IPS DF 19.7 (cell line): ENCODE measurements at regions not wholly inside any gene's neighbourhood (a gene's known extent, or its start where the extent isn't known, plus 50 kb on each side); places are given as distances from the start of the nearest gene placed in this dataset.
"Not testable (repeated sequence)": the region's sequence is repeated elsewhere in the genome, so short reads cannot be mapped to it uniquely, and the experiment has no call there.

Experiments used
- DNase-seq: peaks from one replicate; pipeline ENCODE4 v3.0.0-alpha.2; 2013; ENCODE audit warnings: low read depth, low spot score

DNA sequence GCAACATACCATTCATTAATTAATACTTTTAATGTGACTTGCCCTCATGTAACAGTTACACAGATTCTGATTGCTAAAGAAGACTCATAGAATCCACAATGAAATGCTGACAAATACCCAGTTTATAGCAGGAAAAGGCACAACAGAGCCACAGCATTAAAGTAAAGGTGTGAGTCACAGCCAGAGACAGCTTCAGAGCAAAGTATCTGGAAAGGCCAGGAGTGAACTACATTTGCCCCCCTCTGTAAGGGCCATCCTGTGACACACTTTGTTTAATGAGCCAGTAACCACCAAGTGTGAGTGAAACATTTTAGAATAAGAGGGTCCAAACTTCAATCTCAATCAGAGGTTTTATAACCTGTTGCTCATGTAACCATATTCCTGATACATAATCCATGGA is 133.8 kb upstream of the TACR3 start:
- no peak for DNase-seq

DNA sequence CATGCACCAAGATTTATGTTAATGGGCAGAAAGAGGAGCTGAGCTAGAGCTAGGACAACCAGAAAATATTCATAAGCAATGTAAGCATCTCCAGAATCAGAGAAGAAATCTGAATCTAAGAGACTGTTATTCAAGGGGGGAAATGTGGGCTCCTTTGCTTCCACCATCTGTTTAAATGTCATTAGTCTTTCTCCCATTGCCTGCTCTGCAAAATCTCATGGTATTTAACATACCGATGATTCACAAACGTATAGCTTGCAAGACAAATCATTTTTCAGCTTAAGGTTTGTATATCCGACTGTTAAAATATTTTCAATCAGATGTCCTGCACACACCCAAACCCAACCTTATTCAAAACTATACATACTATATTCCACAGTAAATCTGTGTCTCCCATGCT is 133.4 kb upstream of the TACR3 start:
- no peak for DNase-seq

DNA sequence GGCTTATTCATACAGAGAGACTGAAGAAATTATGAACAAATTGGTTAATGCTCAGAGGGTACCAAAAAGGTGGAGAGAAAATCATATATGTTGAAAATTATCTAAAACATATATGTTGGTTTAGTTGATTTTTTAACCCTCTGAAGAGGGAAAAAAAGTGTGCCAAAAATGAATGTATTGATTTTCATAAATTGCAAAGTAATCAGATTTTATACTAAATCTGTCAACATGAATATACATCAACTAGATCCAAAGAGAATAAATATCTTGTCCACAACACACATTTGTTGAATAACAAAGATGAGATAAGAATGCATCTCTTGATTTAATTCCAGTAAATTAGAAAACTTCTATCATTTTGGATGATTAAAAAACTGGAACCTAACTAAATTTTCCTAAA is 125.3 kb upstream of the TACR3 start:
- DNase-seq, result no peak

DNA sequence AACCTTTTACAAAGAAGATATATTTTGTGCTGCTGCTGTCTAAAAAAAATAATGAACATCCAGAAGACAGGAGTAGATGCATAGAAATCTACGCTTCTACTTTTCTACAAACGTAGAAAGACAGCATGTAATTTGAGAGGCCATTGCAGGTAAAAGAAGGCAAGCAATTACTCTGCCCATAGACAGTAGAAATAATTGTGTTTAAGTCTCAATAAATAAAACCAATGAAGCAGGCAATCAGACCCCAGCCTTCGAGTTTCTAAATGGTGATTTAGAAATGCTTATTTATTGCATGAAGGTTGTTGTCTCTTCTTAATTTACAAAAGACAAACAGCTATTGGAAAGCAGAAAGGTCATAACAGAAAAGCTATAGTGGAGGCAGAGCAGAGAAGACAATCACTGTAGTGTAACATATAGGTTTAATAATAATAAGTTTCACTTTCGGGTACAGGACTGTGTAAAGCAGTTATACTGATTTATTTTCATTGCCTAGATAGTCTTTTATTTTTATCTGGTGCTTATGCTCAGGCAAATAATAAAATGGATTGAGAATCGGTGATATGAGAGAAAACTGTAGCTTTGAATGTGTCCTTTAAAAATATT is 123.0 kb upstream of the TACR3 start:
- DNase-seq, result no peak

DNA sequence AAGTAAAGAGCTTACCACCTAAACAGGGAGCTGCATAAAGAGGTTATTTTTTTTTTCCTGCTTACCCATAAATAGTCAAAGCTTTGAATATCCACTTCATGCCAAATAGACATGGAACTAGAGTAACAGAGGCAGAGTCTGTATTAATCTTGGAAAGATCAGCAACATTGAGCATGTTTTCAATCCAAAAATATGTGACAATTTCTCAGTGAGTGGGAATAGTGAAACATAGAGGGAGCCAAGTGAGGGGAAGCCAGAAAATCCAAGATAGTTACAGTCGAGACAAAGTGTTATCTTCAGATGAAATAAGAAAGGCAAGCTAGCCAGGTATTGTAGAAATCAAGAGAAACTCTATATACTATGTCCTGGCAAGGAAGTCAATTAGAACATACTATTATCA is 122.3 kb upstream of the TACR3 start:
- DNase-seq, result no peak

DNA sequence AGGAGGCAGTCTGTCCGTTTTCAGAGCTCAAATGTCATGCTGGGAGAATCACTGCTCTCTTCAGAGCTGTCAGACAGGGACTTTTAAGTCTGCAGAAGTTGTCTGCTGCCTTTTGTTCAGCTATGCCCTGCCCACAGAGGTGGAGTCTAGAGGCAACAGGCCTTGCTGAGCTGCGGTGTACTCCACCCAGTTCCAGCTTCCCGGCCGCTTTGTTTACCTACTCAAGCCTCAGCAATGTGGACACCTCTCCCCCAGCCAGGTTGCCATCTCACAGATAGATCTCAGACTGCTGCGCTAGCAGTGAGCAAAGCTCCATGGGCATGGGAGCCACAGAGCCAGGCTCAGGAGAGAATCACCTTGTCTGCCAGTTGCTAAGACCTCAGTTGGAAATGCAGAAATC is 90.5 kb upstream of the TACR3 start:
- DNase-seq, result not testable (repeated sequence)

DNA sequence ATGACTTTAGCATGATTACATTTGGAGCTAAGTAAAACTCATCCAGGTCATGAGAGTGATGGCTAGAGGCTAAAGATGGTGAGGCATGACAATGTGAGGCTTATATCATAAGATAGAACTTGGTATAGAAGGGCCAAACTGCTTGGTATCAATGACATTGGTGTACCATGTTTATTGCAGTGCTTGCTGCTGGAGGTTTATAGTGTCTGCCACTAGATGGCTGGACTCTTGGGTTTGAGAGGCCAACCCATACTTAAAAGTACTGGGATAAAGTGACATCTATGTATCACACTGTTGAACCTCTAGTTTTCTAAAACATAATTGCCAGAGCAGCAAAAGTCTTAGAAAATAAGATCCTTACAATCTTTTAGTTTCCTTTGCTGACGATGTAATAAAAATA is 83.0 kb upstream of the TACR3 start:
- no peak for DNase-seq

DNA sequence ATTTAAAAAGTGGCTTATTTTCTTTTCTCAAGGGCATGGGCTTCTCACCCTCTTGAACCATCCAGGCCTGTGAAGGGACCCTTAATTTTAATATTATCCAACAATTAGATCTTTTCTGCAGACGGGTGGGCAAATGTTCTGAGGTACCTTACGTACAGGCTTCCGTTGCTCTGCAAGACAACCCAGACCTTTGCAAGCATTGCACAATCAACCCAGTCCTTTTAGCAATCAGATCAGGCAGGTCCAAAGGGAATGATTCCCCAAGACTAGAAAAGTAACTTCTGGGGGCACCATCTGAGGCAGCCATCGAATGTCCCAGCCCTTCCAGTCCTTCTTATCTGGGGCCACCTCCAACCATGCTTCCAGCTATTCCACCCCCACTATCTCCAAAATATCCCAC is 67.3 kb upstream of the TACR3 start:
- no peak for DNase-seq

DNA sequence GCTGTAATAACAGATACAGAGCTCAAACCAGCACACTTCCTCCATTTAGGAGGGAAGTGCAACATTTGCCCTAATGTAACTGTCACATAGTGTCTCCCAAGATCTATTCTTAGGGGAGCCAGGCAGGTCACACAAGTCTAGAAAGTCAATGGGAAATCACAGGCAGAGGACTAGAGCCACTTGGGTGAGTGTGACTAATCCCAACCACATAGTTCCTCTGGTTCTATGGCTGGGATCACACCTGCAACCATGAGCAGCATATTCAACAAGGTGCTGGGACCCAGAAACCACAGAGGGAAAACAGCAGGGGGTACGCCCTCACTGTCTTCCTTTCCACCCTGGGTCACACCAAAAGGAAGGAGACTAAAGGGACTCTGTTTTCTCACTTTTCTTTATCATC is 66.8 kb upstream of the TACR3 start:
- no peak for DNase-seq

DNA sequence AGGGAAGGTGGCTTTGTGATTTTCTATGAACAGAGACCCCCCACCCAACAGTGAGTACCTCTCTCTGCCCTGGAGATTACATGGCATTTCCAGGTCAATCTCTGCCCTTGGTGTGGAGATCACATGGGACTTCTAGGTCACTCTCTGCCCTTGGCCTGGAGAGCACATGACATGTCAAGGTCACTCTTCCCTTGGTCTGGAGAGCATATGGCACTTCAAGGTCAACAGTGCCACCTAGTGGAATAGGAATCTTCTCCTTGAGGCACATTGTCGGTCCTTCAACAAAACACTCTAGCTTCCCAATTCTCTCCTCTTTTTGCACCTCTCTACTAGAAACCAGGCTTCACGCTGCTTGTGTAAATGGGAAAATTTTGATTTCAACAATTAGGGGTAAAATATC is 66.2 kb upstream of the TACR3 start:
- DNase-seq, result peak; percentile 67

DNA sequence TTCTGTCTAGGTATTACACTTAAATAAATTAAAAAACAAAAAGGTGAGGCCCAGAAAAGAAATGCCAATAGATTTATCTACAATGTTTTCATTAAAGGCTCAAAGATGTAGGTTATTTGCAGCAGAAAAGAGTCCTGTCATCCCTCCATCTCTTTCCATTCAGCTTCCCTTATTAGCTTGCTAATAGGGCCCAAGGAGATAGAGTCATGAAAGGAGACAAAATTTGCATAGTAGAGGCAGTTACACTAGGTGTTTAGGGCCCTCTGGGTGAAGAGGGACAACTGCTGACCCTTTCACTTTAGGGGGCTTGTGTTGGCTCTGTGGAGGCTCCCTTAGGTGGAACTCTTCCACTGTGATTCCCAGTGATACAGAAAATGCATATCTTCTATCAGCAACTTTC is 58.4 kb upstream of the TACR3 start:
- DNase-seq, result no peak

DNA sequence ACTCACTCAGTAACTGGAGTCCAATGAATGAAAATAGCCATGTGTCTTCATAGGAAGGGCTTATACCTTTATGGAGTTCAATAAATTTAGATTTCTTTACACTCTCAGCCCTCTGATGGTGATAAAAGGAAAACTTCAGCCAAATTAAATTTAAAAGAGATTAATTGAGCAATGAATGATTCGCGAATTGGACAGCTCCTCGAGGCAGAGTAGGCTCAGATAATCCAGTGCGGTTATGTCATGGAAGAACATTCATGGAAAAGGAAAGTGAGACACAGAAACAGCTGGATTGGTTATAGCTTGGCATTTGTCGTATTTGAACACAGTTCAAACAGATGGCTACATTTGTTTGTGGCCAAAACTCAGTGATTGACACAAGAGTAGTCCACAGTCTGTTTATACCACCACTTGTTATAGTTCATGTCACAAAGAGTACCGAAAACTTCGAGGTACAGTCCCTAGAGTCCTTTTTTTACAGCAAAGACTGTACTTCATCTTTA is 54.6 kb upstream of the TACR3 start:
- no peak for DNase-seq

DNA sequence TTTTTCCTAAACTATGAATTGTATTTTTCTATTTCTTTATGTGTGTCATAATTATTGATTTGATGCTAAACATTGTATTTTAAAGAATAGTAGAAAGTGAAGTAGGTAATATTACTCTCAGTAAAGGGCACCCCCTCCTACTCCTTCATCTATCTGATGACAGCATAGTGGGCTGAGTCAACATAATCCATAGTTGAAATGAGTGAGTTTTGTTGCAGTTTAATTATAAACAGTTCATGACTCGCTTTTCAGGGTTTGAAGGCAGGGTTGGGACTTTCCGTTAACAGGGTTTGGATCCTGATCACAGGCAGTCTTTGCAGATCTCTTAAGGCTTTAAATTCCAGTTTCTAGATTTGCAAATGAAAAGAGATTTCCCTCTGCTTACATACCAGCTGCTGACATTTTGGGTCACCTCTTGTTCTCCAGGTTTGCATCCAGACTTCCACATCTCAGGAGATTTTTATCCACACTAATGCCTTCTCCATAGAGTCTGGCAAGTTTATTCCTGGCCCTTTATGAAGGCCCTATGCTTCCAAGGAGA is 54.0 kb upstream of the TACR3 start:
- no peak for DNase-seq
